ENCODE measurements at regions not wholly inside any gene's neighbourhood (a gene's known extent, or its start where the extent isn't known, plus 50 kb on each side); places are given as distances from the start of the nearest gene placed in this dataset.

DNA sequence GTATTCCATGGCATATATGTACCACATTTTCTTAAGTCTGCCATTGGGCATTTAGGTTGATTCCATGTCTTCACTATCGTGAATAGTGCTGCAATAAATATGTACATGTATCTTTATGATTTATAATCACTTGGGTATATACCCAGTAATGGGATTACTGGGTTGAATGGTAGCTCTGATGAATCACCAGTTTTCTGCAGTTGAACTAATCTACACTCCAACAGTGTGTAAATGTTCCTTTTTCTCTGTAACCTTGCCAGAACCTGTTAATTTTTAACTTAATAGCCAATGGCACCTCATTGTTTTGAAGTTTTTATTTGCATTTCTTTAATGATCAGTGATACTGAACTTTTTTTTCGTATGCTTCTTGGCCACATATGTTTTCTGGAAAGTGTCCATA is 152.5 kb downstream of the CCNG2 start:
- TF ChIP-seq RNF2 (IDR thresholded peaks at IDR 0.05; ENCODE audit: borderline replicate concordance, low read depth) (no peak), ZC3H11A (IDR thresholded peaks at IDR 0.05) (no peak), SREBF2 (IDR thresholded peaks at IDR 0.05) (no peak), RFX5 (IDR thresholded peaks at IDR 0.05) (no peak), NR3C1 (IDR thresholded peaks at IDR 0.05) (no peak), RARB (CRISPR knock-in tag; IDR thresholded peaks at IDR 0.05) (no peak), EP300 (IDR thresholded peaks at IDR 0.05) (no peak), FOXS1 (CRISPR knock-in tag; IDR thresholded peaks at IDR 0.05) (no peak)
- ATAC-seq (no peak), DNase-seq (ENCODE audit: low read depth in 1 of 2, low spot score in 1 of 2) (no peak), FAIRE-seq (no peak)
- ChIA-PET CTCF (interaction anchor here (0.9 to 1.9 kb wide), 7 partner anchors 9 to 214 kb away, joined by 3 to 5 read pairs (median 4); no protein-coding TSS in a partner anchor), POLR2A (no interaction called here)
- H3K4me3 ChIP-seq, result no peak overlapping the region
- H3K27ac ChIP-seq, result no peak overlapping the region
- no peak overlapping the region for H3K4me2 ChIP-seq
- no peaks in the 10 kb centered on the region for H3K4me1 ChIP-seq
- WGBS (ENCODE audit: missing lambda C conversion rate), result 0% methylated on average over 2 of the region's 2 CpGs
- no peaks in the 10 kb centered on the region for H3K9me3 ChIP-seq

DNA sequence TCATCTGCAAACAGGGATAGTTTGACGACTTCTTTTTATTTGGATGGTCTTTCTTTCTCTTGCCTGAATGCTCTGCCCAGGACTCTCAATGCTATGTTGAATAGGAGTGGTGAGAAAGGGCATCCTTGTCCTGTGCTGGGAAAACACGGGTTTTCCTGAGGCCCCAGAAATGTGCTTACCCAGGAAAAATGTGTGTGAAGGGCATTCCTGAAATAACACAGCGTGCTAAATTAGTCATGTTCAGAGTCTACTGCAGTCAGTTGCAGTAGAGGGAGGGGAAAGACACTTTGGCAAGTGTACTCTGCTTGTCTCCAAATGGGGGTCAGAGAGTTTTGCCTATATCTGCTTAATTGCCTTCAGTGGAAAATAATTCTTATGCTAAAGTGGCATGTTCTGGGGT is 153.9 kb downstream of the CCNG2 start:
- ATAC-seq (no peak), FAIRE-seq (no peak), DNase-seq (ENCODE audit: low read depth in 1 of 2, low spot score in 1 of 2) (no peak)
- ChIA-PET CTCF (no interaction called here), POLR2A (no interaction called here)
- TF ChIP-seq, protein P1, sequence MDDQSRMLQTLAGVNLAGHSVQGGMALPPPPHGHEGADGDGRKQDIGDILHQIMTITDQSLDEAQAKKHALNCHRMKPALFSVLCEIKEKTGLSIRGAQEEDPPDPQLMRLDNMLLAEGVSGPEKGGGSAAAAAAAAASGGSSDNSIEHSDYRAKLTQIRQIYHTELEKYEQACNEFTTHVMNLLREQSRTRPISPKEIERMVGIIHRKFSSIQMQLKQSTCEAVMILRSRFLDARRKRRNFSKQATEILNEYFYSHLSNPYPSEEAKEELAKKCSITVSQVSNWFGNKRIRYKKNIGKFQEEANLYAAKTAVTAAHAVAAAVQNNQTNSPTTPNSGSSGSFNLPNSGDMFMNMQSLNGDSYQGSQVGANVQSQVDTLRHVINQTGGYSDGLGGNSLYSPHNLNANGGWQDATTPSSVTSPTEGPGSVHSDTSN (IDR thresholded peaks at IDR 0.05), result no peak
- no peak for TF ChIP-seq HEYL (CRISPR knock-in tag; IDR thresholded peaks at IDR 0.05)
- no peak for TF ChIP-seq CEBPB (IDR thresholded peaks at IDR 0.05)
- TF ChIP-seq, protein P2, sequence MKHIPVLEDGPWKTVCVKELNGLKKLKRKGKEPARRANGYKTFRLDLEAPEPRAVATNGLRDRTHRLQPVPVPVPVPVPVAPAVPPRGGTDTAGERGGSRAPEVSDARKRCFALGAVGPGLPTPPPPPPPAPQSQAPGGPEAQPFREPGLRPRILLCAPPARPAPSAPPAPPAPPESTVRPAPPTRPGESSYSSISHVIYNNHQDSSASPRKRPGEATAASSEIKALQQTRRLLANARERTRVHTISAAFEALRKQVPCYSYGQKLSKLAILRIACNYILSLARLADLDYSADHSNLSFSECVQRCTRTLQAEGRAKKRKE (CRISPR knock-in tag; IDR thresholded peaks at IDR 0.05; ENCODE audit: low read depth), result no peak
- no peak for TF ChIP-seq ZC3H11A (IDR thresholded peaks at IDR 0.05)
- TF ChIP-seq NFE2L2 (conservative IDR thresholded peaks at IDR 0.05; ENCODE audit: low read length), result no peak
- TF ChIP-seq, protein P3, sequence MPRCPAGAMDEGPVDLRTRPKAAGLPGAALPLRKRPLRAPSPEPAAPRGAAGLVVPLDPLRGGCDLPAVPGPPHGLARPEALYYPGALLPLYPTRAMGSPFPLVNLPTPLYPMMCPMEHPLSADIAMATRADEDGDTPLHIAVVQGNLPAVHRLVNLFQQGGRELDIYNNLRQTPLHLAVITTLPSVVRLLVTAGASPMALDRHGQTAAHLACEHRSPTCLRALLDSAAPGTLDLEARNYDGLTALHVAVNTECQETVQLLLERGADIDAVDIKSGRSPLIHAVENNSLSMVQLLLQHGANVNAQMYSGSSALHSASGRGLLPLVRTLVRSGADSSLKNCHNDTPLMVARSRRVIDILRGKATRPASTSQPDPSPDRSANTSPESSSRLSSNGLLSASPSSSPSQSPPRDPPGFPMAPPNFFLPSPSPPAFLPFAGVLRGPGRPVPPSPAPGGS (IDR thresholded peaks at IDR 0.05), result no peak
- WGBS (ENCODE audit: missing lambda C conversion rate), result 35% methylated on average over 2 of the region's 3 CpGs
- no peak overlapping the region for H3K27ac ChIP-seq
- no peak overlapping the region for H3K4me2 ChIP-seq
- H3K4me1 ChIP-seq, result no peaks in the 10 kb centered on the region
- H3K9me3 ChIP-seq, result no peaks in the 10 kb centered on the region
- no peak overlapping the region for H3K4me3 ChIP-seq

DNA sequence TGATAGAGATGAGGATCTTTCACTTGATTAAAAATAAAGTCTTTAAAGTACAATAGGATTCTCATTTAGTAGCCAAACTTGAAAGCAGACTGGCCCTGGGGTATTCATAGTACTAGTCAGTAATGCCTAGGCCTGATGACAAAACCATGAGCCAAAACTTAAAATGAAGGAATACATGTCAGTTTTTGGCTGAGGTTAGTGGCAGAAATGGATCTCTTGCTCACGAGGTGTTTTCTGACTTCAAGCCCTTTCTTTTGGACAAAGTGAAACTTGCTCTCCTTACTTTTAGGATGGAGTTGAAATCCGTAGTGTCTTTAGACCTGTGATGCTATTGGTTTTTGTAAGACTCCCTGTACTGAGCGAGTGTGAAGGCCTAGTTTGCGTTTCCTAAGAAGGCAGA is 157.7 kb downstream of the CCNG2 start:
- ATAC-seq (no peak), DNase-seq (ENCODE audit: low read depth in 1 of 2, low spot score in 1 of 2) (no peak), FAIRE-seq (no peak)
- POLR2A ChIA-PET, result no interaction called here
- Histone ChIP-seq H3K4me2 (no peak overlapping the region), H3K27ac (no peak overlapping the region), H3K4me3 (no peak overlapping the region), H3K9me3 (no peaks in the 10 kb centered on the region), H3K4me1 (no peaks in the 10 kb centered on the region)
- TF ChIP-seq EP300 (IDR thresholded peaks at IDR 0.05), result no peak
- 2% methylated on average over 4 of the region's 4 CpGs for WGBS (ENCODE audit: missing lambda C conversion rate)
- CTCF ChIA-PET, result no interaction called here

DNA sequence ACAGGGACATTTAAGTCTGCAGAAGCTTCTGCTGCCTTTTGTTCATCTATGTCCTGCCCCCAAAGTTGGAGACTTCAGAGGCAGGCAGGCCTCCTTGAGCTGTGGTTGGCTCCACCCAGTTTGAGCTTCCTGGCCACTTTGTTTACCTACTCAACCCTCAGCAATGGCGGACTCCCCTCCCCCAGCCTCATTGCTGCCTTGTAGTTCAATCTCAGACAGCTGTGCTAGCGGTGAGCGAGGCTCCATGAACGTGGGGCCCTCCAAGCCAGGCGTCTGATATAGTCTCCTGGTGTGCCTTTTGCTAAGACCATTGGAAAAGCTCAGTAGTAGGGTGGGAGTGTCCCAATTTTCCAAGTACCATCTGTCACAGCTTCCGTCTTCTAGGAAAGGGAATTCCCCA is 170.1 kb downstream of the CCNG2 start:
- CTCF ChIA-PET, result interaction anchor here (1.2 kb wide), 1 partner anchor 27 kb away, joined by 4 read pairs; no protein-coding TSS in a partner anchor
- 0 out of 3 replicates have a peak, but pooled peaks cover 4% of the 10 kb centered on the region for H3K9me3 ChIP-seq
- DNase-seq (ENCODE audit: low read depth in 1 of 2, low spot score in 1 of 2) (no peak), ATAC-seq (no peak), FAIRE-seq (no peak)
- H3K4me3 ChIP-seq, result no peak overlapping the region
- H3K27ac ChIP-seq, result no peak overlapping the region
- no peaks in the 10 kb centered on the region for H3K4me1 ChIP-seq
- POLR2A ChIA-PET, result no interaction called here
- 7% methylated on average over 5 of the region's 6 CpGs for WGBS (ENCODE audit: missing lambda C conversion rate)
- no peak overlapping the region for H3K4me2 ChIP-seq
- no peak for TF ChIP-seq CHD2 (IDR thresholded peaks at IDR 0.05; ENCODE audit: low read length, partially characterized antibody)
- TF ChIP-seq, protein P4, sequence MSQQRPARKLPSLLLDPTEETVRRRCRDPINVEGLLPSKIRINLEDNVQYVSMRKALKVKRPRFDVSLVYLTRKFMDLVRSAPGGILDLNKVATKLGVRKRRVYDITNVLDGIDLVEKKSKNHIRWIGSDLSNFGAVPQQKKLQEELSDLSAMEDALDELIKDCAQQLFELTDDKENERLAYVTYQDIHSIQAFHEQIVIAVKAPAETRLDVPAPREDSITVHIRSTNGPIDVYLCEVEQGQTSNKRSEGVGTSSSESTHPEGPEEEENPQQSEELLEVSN (IDR thresholded peaks at IDR 0.05; ENCODE audit: borderline replicate concordance, low read depth), result no peak
- no peak for TF ChIP-seq PHF8 (IDR thresholded peaks at IDR 0.05; ENCODE audit: borderline replicate concordance, low read depth)
- no peak for TF ChIP-seq TFCP2L1 (CRISPR knock-in tag; IDR thresholded peaks at IDR 0.05)
- no peak for TF ChIP-seq TP53 (CRISPR knock-in tag; IDR thresholded peaks at IDR 0.05)
- no peak for TF ChIP-seq RFX5 (IDR thresholded peaks at IDR 0.05)
- TF ChIP-seq HOXA7 (CRISPR knock-in tag; IDR thresholded peaks at IDR 0.05), result no peak
- TF ChIP-seq MAFK (IDR thresholded peaks at IDR 0.05; ENCODE audit: partially characterized antibody), result no peak
- TF ChIP-seq, protein P5, sequence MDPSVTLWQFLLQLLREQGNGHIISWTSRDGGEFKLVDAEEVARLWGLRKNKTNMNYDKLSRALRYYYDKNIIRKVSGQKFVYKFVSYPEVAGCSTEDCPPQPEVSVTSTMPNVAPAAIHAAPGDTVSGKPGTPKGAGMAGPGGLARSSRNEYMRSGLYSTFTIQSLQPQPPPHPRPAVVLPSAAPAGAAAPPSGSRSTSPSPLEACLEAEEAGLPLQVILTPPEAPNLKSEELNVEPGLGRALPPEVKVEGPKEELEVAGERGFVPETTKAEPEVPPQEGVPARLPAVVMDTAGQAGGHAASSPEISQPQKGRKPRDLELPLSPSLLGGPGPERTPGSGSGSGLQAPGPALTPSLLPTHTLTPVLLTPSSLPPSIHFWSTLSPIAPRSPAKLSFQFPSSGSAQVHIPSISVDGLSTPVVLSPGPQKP (IDR thresholded peaks at IDR 0.05; ENCODE audit: low read depth, low read length), result no peak
- TF ChIP-seq CHD4 (IDR thresholded peaks at IDR 0.05; ENCODE audit: borderline replicate concordance), result no peak
- no peak for TF ChIP-seq EHMT2 (IDR thresholded peaks at IDR 0.05; ENCODE audit: low read depth)
- TF ChIP-seq MAZ (IDR thresholded peaks at IDR 0.05; ENCODE audit: borderline replicate concordance, low read depth, low read length), result no peak
- TF ChIP-seq, protein P3 (IDR thresholded peaks at IDR 0.05), result no peak
- TF ChIP-seq CBX2 (IDR thresholded peaks at IDR 0.05; ENCODE audit: borderline replicate concordance, low read depth), result no peak
- no peak for TF ChIP-seq JUNB (IDR thresholded peaks at IDR 0.05)
